Stimulated activated CD4-positive, alpha-beta T cell treated with anti-CD3 and anti-CD28 coated beads, Interleukin-4, amount 100 ng/mL, for 1 hour (primary cell): ENCODE measurements at regions not wholly inside any gene's neighbourhood (a gene's known extent, or its start where the extent isn't known, plus 50 kb on each side); places are given as distances from the start of the nearest gene placed in this dataset.
"Not testable (repeated sequence)": the region's sequence is repeated elsewhere in the genome, so short reads cannot be mapped to it uniquely, and the experiment has no call there.

Experiments used
- DNase-seq: peaks from one replicate; pipeline ENCODE4 v3.0.0-alpha.2; 2020

GRCh38 chr1:185538309-185538898, 195.8 kb upstream of the HMCN1 start:
- DNase-seq = not testable (repeated sequence)

- DNase-seq = no peak
These were observed 196.6 kb upstream of the HMCN1 start for GRCh38 chr1:185537596-185537995.

DNA sequence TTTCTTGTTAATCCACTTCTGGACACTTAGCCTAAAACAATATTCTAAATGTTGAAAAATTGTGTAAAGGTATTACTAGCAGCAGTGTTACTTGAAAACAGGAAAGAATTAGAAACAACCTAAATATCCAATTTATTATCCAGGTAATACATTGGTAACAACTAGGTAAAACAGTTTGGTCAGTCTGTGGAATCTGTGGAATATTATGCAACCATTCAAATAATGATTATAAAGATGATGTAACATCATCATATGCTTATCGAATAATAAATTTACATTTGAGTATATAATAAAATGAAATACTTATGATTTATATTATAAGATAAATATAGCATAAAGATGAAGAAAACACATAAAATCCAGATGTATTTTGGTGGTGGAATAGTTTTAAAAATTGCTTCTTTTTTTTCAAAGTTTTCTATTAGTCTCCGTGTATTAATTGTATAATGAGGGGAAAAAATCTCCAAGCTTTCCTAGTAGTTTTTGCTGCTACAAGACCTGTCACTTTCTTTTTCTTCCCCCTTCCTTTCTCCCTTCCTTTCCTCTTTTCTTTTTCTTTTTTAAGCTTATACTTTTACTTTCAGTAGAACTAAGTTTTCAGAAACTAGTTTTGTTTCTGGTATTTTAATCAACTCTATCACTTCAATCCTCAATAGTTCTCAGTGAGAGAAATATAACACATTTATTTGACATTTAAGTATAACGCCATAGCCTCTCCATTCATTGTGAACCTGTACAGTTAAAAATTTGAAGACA, 197.8 kb upstream of the HMCN1 start:
- DNase-seq = no peak

DNA sequence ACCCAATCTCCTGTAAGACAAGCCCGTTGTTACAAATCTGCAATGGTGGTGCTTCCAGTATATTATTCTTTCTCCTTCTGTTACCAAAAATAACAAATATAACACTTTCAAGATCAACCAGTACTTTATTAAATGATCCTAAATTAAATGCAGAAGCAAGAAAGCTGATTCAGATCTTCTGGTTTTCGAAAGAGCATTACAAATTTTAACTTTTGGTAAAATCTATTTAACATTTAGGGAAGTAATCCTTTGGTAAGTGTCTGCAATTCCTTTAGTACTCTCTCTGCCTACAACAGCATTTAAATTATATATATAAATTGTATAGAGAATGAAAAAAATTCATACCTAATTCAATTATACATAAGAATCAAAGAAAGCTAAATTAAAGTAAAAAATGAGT, 198.6 kb upstream of the HMCN1 start:
- no peak for DNase-seq

DNA sequence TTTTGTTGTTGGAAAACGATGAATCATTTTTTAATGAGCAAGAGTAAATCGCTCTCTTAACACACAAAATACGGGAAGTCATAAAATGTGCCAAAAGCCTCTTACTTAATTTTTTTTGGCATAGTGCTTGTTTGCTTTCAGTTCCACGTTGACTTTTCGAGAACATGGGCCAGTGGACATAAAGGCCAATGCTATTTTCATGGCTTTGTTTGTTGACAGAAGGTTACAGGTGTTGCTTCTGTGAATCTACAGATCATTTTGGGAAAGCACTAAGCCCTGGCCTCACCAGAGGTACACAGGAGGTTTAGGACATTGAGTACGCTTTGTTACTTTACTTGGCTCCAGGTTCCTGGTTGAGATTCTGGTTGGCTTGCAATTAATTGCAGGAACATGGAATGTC, 199.4 kb upstream of the HMCN1 start:
- no peak for DNase-seq

GRCh38 chr1:185533596-185533995, 200.6 kb upstream of the HMCN1 start:
- DNase-seq = no peak

- DNase-seq = no peak
These were observed 201.3 kb upstream of the HMCN1 start for GRCh38 chr1:185532856-185533255.

- no peak for DNase-seq
These were observed 202.4 kb upstream of the HMCN1 start for GRCh38 chr1:185531838-185532237.

GRCh38 chr1:185530215-185530614, 204.0 kb upstream of the HMCN1 start:
- no peak for DNase-seq

DNA sequence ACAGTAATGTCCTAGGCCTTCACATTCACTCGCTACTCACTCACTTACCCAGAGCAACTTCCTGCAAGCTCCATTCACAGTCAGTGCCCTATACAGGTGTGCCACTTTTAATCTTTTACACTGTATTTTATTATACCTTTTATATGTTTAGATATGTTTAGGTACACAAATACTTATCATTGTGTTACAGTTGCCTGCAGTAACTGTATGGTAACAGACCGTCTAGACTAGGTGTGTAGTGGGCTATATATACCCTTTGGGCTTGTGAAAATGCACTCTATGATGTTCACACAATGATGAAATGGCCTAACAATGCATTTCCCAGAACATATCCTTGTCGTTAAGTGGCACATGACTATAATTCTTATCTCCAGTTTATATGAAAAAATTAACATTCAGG, 204.5 kb upstream of the HMCN1 start:
- DNase-seq = no peak

GRCh38 chr1:185528084-185528676, 206.0 kb upstream of the HMCN1 start:
- DNase-seq = no peak

DNA sequence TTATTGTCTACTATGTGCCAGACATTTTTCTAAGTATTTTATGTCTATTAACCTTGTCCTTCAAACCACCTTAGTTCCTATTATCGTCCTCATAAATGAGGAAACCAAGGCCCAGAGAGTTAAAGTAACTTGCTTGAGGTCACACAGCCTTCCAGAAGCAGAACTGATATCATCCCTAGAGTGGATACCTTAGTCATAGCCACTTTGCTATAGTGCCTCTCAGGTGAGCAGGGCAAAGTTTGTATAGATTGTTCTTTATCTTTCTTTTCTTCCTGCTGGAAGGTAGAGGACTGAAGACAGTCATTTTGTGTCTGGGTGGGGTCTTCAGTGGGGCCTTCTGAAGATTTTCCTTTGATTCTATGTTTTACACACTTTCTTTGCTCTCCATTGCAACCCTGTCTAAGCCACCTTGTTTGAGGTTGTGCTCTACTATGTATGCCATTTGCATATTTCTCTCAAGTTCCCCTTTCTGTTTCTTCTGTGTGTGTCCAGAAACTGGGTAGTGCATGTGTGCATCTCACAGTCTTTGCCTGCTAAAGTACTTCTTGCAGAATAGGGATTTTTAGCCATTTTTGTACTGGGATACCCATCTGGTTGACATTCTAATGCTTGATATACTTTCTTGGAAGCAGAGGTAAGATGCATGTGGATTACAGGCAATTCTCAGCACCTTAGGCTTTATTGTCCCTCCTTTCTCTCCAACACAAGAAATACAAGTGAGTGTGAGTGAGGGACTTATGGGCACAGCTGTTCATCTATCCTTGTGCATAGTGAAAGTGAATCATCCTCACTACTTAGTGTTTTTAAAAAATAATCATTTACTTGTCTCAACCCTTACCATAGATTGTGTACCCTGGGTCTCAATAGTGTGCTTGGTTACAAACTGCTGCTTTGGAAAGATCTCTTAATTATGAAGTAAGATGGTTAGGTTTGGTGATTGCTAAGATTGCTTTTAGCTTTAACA, 207.6 kb upstream of the HMCN1 start:
- DNase-seq = no peak

DNA sequence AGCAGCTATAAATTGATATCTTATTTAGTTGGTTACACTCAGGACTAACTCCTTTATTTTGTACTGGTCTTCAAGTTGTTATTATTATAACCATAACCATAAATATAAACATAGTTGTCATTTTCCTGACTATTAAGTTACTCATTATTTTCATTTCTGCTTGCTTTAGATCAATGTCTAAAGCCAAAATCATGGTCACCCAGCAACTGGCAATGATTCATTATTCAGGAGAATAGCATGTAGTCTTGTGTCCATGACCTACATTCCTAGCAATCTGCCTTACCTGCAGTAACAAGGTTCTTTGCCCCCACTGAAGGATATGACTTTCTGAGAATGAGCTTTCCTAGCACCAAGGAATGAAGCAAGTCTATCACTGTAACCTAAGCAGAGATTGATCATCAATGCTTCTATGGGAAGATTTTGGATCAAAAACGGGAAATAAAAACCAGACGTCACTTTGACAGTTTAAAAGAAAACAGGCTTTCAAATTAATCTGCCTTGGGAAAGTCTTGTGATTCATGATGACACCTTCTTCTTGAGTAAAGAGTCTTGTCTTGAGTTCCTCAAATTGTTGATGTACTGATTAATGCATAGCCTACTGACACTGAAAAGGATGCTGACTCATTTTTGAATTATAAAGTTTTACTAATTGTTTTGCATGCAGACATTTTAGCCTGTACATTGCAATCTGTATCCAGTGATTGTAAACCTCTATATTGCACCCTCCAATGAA, 203.3 kb upstream of the IVNS1ABP start:
- no peak for DNase-seq

GRCh38 chr1:185517808-185518419, 200.9 kb upstream of the IVNS1ABP start:
- DNase-seq = no peak

DNA sequence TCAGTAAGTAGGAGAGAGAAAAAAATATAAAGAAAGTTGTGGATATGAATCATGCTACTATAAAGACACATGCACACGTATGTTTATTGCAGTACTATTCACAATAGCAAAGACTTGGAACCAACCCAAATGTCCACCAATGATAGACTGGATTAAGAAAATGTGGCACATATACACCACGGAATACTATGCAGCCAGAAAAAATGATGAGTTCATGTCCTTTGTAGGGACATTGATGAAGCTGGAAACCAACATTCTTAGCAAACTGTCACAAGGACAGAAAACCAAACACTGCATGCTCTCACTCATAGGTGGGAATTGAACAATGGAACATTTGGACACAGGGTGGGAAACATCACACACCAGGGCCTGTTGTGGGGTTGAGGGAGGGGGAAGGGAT, 200.3 kb upstream of the IVNS1ABP start:
- not testable (repeated sequence) for DNase-seq

DNA sequence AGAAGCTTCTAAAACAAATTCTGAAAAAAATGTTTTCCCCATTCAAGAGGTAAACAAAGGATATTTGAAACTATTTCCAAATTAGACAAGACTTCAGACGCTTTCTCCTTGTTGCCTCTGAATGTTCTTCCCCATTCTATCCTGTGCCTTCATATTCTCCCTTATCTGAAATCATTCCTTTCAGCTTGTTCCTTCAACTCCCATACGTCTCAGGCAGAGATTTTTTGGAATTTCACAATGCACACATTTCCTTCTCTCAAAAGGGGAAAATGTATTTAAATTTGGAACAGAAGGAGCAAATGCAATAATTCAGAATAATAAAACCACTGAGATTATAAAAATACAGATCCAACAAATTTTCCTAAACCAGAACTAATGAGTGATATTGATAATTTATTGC, 198.7 kb upstream of the IVNS1ABP start:
- DNase-seq = no peak

- no peak for DNase-seq
These were observed 197.3 kb upstream of the IVNS1ABP start for GRCh38 chr1:185514311-185514710.

DNA sequence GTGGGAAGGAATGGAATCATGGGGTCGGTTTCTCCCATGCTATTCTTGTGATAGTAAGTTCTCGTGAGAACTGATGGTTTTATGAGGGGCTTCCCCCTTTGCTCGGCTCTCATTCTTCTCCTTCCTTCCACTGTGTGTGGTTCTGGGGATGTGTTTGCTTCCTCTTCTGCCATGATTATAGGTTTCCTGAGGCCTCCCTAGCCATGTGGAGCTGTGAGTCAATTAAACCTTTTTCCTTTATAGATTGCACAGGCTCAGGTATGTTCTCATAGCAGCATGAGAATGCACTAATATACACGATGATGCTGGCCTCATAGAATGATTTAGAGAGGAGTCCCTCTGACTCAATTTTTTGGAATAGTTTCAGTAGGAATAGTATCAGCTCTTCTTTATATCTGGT, 195.4 kb upstream of the IVNS1ABP start:
- no peak for DNase-seq

DNA sequence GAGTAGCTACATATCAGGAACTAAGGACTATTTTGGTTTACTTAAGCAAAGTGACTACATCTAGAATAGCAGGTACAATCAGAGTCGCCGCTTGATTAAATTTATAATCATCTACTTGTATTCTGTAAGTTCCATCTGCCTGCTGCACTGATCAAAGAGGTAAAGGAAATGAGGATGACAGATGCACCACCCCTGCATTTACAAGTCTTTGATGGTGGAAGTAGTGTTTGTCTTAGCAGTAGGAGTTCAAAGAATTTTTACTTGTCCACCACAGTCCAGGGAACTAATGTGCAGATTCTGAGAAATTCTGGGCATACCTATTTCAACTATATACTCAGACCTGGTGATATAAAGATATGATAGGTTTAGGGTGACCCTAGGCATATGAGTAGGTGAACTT, 184.1 kb upstream of the IVNS1ABP start:
- DNase-seq = no peak

DNA sequence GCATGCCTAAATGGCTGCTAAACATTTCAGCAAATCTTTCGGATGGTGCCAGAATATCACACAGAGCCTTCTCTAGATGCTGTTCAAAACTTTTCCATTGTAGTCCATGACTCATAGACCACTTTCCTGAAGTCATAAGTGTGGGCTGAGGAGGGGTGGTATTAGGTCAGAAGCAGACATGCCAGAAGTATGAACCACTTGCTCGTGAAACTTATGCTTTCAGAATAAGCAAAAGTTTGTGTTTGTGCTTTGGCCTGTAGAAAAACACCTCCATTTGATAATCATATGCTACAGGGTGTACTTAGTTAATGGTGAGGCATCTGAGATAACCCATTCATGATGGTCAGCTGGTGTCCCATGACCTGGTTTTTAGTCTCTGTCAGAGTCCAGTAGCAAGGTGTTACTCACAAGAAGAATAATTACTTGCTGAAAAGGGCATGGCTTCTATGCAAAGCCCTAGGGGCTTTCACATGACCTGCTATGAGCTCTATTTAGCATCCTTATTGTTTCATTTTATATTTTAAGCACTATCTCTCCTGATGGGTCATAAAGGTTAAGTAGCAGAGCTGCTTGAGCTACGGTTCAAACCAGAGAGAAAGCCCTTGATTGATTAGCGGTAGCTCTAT, 183.1 kb upstream of the IVNS1ABP start:
- no peak for DNase-seq

DNA sequence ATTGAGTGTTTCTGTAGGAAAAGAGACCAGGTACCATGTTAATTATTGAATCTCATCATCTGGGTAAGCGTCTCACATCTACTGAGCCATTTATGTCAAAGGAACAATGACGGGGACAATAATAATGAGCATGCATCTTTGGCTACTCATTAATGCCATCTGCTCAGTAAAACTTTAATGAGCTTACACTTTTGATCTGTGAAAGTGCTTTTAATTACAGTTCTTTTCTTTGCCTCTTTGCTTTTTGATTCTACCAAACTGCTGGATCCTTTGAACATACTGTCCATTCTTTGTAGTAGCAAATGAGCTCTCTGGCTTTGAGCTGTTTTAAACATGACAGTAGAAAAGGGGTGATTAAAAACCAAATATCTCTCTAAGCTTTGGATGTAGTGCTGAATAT, 181.2 kb upstream of the IVNS1ABP start:
- DNase-seq = no peak

GRCh38 chr1:185497177-185497576, 180.1 kb upstream of the IVNS1ABP start:
- DNase-seq = no peak
